GM13976 (cell line): ENCODE measurements at regions not wholly inside any gene's neighbourhood (a gene's known extent, or its start where the extent isn't known, plus 50 kb on each side); places are given as distances from the start of the nearest gene placed in this dataset.

Experiments used
- DNase-seq: peaks from one replicate; pipeline ENCODE4 v3.0.0; 2012; ENCODE audit warnings: low spot score
- in situ Hi-C: fragments of 300-500 bp; cut with MboI; formaldehyde crosslinking; loops from one replicate; pipeline ENCODE4 v1.12.0; 2022; ENCODE audit warnings: low sequenced_read_pairs, mixed read lengths, inconsistent platforms; ENCODE audit not compliant: unreplicated experiment
- TF ChIP-seq, protein P1 (sequence below): IDR thresholded peaks from 2 replicates; pipeline ENCODE4 v1.5.1; 2012; ENCODE audit warnings: borderline replicate concordance, mild to moderate bottlenecking; ENCODE audit not compliant: insufficient read depth; ENCODE audit errors: extremely low read depth, missing control alignments, control extremely low read depth

DNA sequence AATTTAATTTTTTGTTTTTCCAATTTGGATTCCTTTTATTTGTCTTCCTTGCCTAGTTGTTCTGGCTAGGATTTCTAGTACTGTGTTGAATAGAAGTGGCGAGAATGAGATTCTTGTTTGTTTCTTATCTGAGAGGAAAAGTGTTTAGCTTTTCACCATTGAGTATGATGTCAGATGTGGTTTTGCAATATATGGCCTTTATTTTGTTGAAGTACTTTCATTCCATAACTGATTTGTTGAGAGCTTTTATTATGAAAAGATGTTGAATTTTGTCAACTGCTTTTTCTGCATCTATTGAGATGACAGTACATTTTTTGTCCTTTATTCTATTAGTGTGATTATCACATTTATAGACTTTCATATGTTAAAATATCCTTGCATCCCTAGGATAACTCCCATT lies 462.0 kb downstream of the CCDC91 start:
- in situ Hi-C loops: no loop called here

DNA sequence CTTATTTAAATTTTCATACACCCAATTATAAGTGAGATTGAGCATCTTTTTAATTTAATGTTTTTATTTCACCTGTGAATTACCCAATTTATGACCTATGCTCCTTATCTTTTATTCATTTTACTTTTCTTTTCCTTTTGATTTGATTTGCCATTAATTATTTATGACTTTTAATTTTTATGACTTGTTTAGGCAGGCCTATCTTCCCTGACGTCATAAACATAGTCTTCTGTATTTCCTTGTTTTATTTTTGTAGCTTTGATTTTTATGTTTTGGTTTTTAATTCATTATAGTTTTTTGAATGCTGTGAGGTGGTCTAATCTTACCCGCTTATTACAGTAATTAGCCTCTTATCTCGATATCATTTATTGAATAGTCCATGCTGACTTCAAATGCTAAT lies 467.1 kb upstream of the FAR2 start:
- in situ Hi-C loops: no loop called here
- no peak for DNase-seq
- TF ChIP-seq, protein P1, sequence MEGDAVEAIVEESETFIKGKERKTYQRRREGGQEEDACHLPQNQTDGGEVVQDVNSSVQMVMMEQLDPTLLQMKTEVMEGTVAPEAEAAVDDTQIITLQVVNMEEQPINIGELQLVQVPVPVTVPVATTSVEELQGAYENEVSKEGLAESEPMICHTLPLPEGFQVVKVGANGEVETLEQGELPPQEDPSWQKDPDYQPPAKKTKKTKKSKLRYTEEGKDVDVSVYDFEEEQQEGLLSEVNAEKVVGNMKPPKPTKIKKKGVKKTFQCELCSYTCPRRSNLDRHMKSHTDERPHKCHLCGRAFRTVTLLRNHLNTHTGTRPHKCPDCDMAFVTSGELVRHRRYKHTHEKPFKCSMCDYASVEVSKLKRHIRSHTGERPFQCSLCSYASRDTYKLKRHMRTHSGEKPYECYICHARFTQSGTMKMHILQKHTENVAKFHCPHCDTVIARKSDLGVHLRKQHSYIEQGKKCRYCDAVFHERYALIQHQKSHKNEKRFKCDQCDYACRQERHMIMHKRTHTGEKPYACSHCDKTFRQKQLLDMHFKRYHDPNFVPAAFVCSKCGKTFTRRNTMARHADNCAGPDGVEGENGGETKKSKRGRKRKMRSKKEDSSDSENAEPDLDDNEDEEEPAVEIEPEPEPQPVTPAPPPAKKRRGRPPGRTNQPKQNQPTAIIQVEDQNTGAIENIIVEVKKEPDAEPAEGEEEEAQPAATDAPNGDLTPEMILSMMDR: no peak

More for the DNA sequence above, 462.0 kb downstream of the CCDC91 start:
- TF ChIP-seq, protein P1: no peak
- DNase-seq: no peak

DNA sequence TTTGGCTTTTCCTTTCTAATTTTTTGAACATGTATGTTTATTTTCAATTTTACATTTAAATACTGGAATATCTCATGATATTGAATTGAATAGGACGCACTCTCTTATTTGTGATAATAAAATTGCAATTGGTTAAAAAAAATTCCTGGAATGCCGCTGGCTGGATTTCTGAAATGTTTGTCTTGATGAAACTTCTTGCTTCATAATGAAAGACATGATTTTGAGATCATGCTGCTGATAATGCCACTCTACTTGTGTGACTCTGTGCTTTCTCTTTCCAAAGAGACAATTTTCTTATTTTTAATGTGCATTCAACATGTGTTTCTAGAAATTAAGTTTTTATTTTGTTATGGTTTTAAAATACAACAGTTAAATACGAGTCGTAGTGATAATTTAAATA lies 465.7 kb upstream of the FAR2 start:
- no peak for DNase-seq
- in situ Hi-C loops: no loop called here
- TF ChIP-seq, protein P1: no peak

DNA sequence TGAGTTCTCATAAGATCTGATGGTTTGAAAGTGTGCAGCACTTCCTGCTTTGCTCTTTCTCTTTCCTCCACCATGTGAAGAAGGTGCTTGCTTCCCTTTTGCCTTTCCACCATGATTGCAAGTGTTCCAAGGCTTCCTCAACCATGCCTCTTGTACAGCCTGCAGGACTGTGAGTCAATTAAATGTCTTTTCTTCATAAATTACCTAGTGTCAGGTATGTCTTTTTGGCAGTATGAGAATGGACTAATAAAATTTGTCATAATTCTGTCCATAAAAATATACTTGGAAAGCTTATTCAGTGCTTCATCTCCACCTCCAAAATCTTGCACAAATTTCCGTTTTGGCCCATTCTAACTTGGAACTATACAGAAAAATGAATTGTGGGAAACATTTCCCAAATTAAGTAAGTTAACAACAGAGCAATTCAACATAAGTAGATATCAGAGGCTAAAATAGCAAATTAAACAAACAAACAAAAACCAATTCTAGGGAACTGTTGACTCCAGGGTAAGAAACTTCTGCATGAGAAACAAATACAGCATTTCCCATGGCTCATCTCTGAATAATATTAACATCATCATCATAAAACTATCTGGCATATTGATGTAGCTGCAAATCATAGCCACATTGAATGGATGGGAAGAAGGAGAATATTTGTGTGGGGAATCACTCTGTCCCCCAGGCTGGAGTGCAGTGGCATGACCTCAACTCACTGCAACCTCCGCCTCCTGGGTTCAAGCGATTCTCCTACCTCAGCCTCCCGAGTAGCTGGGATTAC lies 459.5 kb upstream of the FAR2 start:
- no peak for DNase-seq
- TF ChIP-seq, protein P1: no peak
- in situ Hi-C loops: no loop called here

DNA sequence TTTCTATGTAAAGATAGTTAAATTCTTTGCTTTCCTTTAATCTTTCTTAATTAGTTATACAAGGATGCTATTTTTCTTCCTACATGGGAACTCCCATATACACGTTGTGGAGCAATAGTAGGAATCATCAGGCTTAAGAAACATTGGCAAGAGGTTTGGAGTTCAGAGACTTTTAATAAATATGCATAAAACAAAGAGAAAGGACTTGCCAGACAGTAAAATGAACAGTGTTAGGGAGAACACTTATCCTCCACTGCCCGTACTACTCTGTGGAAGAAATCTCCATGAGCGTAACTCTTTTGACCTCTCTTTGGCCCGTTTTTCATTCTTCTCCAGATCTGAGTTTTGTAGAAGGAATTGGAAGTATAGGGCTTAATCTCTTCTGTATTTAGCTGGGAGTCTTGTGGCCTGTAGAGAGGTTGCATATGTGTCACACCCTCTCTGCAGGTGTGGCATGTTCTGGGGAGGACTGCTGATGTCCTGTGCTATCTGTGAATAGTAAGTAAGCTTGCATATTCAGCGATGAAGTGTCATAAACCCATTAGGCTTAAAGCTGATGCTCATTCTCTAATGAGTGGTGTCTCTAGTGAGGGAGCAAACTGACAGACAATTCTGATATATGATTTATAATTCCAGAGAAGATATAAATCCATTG lies 455.4 kb upstream of the FAR2 start:
- TF ChIP-seq, protein P1: no peak
- no peak for DNase-seq
- in situ Hi-C loops: no loop called here

DNA sequence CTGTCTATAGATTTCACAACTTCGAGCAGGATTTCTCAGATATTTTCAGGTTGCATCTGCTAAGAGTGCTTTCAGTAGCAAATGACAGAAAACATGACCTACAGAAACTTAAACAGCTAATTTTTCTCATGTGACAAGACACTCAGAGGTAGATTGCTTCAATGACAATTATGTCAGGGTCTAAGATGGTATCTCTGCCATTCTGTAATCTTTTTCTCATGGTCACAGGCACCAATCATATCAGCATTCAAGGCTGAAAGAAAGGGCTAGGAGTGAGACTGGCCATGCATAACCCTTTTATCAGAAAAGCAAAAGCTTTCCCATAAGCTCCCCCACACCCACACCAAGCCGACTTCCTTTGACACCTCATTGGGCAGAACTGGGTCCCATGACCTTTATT lies 450.5 kb upstream of the FAR2 start:
- TF ChIP-seq, protein P1: no peak
- DNase-seq: no peak
- in situ Hi-C loops: no loop called here
